ENCODE measurements at regions not wholly inside any gene's neighbourhood (a gene's known extent, or its start where the extent isn't known, plus 50 kb on each side); places are given as distances from the start of the nearest gene placed in this dataset.

DNA sequence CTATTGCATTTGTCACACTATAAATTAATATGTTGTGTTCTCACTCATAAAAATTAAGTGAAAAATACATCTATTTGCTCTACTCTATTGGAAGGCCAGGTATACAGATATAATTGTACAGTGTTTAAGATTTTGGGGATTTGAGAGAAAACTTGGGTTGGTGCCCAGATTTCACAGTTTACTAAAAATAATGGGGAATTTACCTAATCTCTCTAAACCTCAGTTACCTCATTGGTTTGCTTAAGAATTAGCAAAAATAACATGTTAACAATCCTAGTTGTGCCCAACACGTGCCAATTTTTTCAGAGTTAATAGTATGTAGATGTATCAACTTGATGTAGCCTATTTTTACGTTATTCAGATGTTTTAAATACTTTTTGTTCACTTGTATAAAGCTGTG, 1495.3 kb upstream of the PCDH7 start:
- H3K27ac ChIP-seq = no peak overlapping the region
- intact Hi-C loops (cut with DNase I) = no loop called here
- 40 to 56% methylated on average over 2 of the region's 2 CpGs for WGBS, 2 donors
- H3K27me3 ChIP-seq = peaks cover 0 to 8% (median 0%) of the 10 kb centered on the region in 4 donors
- FAIRE-seq (no peak), DNase-seq (no peak), ATAC-seq (no peak)
- TF ChIP-seq, protein P1, sequence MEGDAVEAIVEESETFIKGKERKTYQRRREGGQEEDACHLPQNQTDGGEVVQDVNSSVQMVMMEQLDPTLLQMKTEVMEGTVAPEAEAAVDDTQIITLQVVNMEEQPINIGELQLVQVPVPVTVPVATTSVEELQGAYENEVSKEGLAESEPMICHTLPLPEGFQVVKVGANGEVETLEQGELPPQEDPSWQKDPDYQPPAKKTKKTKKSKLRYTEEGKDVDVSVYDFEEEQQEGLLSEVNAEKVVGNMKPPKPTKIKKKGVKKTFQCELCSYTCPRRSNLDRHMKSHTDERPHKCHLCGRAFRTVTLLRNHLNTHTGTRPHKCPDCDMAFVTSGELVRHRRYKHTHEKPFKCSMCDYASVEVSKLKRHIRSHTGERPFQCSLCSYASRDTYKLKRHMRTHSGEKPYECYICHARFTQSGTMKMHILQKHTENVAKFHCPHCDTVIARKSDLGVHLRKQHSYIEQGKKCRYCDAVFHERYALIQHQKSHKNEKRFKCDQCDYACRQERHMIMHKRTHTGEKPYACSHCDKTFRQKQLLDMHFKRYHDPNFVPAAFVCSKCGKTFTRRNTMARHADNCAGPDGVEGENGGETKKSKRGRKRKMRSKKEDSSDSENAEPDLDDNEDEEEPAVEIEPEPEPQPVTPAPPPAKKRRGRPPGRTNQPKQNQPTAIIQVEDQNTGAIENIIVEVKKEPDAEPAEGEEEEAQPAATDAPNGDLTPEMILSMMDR (IDR thresholded peaks at IDR 0.05) = no peak
- no peak overlapping the region for H3K4me3 ChIP-seq
- no peaks in the 10 kb centered on the region for H3K4me1 ChIP-seq
- no peaks in the 10 kb centered on the region for H3K36me3 ChIP-seq
- H3K9me3 ChIP-seq = no peaks in the 10 kb centered on the region

DNA sequence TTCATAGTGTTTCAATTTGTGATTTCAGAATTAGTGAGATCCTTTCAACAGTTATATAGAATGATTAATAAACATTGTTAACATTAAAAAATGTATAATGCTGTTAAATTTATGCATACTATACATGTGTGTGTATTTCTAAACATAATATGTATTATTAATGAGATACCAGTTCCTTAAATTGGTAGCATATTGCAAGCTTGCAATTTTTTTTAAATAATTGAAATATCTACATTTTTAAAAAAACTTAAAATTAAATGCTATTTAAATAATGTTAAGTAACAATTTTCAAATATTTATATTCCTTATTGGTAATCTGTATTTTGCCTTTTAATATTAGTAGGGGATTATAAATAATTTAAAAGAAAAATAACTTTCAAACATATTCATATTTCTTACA, 1479.5 kb upstream of the PCDH7 start:
- H3K27ac ChIP-seq = no peak overlapping the region
- intact Hi-C loops (cut with DNase I) = no loop called here
- H3K27me3 ChIP-seq = no peaks in the 10 kb centered on the region
- no peak for DNase-seq
- no peaks in the 10 kb centered on the region for H3K36me3 ChIP-seq
- TF ChIP-seq, protein P1 (IDR thresholded peaks at IDR 0.05) = no peak
- peak; percentile 90 for FAIRE-seq
- H3K4me1 ChIP-seq = no peaks in the 10 kb centered on the region
- no peaks in the 10 kb centered on the region for H3K9me3 ChIP-seq
- ATAC-seq = no peak
- H3K4me3 ChIP-seq = no peak overlapping the region

DNA sequence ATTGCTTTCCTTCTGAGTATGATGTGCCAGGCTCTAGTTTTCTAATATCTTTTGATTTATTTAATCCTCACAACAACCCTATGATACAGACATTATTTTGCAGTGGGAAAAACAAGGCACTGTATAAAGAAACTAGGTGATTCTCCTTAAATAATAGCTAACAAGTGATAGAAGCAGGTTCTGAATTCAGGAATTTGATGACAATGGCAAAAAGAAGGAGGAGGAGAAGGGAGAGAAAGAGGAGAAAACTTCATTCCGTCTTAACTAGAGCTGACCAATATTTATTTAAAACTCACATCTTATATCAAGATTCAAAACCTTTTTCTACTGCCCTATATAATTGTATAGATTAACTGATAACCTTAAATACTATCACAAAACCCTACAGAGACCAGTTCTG, 1477.1 kb upstream of the PCDH7 start:
- TF ChIP-seq, protein P1 (IDR thresholded peaks at IDR 0.05) = no peak
- H3K27ac ChIP-seq = no peak overlapping the region
- H3K36me3 ChIP-seq = no peaks in the 10 kb centered on the region
- no peaks in the 10 kb centered on the region for H3K4me1 ChIP-seq
- no peak overlapping the region for H3K4me3 ChIP-seq
- H3K27me3 ChIP-seq = no peaks in the 10 kb centered on the region
- DNase-seq (no peak), FAIRE-seq (no peak), ATAC-seq (no peak)
- intact Hi-C loops (cut with DNase I) = no loop called here
- H3K9me3 ChIP-seq = no peaks in the 10 kb centered on the region
- WGBS, 2 donors = 63 to 88% methylated on average over 1 of the region's 1 CpG

DNA sequence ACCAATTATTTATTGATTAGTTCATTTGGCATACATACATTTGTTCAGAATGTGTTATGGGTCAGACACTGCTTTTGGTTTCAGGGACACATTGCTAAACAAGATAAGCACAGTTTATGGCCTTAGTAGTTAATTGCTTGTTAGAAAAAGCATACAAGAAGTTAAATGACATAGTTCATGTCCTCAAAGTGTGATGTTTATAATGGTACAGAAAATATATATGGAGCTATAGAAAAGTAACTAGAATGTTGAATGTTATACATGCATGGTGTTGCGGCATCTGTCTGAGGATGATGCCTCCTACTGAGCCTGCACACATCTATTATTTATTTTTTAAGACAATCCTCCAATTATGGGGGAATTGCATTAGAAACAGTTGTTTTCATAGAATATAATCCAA, 1476.3 kb upstream of the PCDH7 start:
- Histone ChIP-seq H3K36me3 (no peaks in the 10 kb centered on the region), H3K27ac (no peak overlapping the region), H3K27me3 (no peaks in the 10 kb centered on the region), H3K4me1 (no peaks in the 10 kb centered on the region), H3K9me3 (no peaks in the 10 kb centered on the region), H3K4me3 (no peak overlapping the region)
- intact Hi-C loops (cut with DNase I) = no loop called here
- no peak for DNase-seq
- ATAC-seq = no peak
- TF ChIP-seq, protein P1 (IDR thresholded peaks at IDR 0.05) = no peak
- 92 to 100% methylated on average over 1 of the region's 1 CpG for WGBS, 2 donors
- no peak for FAIRE-seq

DNA sequence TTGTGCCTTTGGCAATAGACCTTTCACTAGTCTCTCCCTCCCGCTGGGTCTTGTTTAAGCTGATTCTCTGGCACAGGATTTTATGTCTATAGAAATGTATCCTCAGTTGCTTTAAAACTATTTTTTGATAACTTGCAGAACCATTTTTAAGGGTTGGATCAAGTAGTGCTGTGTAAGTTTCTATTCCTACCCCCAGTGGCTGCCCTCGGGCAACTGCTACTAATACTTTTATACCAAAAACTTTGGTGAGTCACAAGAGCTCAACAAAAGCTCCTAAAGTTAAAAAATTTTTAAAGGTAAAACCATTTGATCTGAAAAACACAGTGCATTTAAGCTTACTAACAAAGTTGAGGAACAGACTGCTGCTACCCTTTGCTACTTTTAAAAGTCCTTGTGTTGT, 1460.6 kb upstream of the PCDH7 start:
- no peaks in the 10 kb centered on the region for H3K27me3 ChIP-seq
- TF ChIP-seq, protein P1 (IDR thresholded peaks at IDR 0.05) = no peak
- ATAC-seq (no peak), DNase-seq (no peak), FAIRE-seq (no peak)
- H3K27ac ChIP-seq = no peak overlapping the region
- no peaks in the 10 kb centered on the region for H3K9me3 ChIP-seq
- H3K4me3 ChIP-seq = no peak overlapping the region
- H3K36me3 ChIP-seq = no peaks in the 10 kb centered on the region
- intact Hi-C loops (cut with DNase I) = no loop called here
- WGBS, 2 donors = 71 to 80% methylated on average over 2 of the region's 2 CpGs
- no peaks in the 10 kb centered on the region for H3K4me1 ChIP-seq
